ENCODE measurements at regions not wholly inside any gene's neighbourhood (a gene's known extent, or its start where the extent isn't known, plus 50 kb on each side); places are given as distances from the start of the nearest gene placed in this dataset.
"Not testable (repeated sequence)": the region's sequence is repeated elsewhere in the genome, so short reads cannot be mapped to it uniquely, and the experiment has no call there.

- no peak for FAIRE-seq
Measured at GRCh38 chr2:16390561-16390960, 275.1 kb downstream of the CYRIA start.

GRCh38 chr2:16389611-16390010 lies 276.0 kb downstream of the CYRIA start:
- FAIRE-seq: no peak

GRCh38 chr2:16388199-16388830 lies 277.3 kb downstream of the CYRIA start:
- not testable (repeated sequence) for FAIRE-seq

- no peak for FAIRE-seq
Measured at GRCh38 chr2:16387461-16387984, 278.1 kb downstream of the CYRIA start.

- FAIRE-seq: no peak
Measured at GRCh38 chr2:16386431-16386830, 279.2 kb downstream of the CYRIA start.

- FAIRE-seq: no peak
Measured at GRCh38 chr2:16386031-16386430, 279.6 kb downstream of the CYRIA start.

GRCh38 chr2:16385341-16385740 lies 280.3 kb downstream of the CYRIA start:
- no peak for FAIRE-seq

- FAIRE-seq: no peak
Measured at GRCh38 chr2:16383411-16383810, 282.2 kb downstream of the CYRIA start.

GRCh38 chr2:16382451-16382850 lies 283.2 kb downstream of the CYRIA start:
- FAIRE-seq: no peak

- no peak for FAIRE-seq
Measured at GRCh38 chr2:16381511-16381910, 284.1 kb downstream of the CYRIA start.

GRCh38 chr2:16379901-16380300 lies 285.7 kb downstream of the CYRIA start:
- not testable (repeated sequence) for FAIRE-seq

- FAIRE-seq: not testable (repeated sequence)
Measured at GRCh38 chr2:16379061-16379460, 286.6 kb downstream of the CYRIA start.

GRCh38 chr2:16378031-16378430 lies 287.6 kb downstream of the CYRIA start:
- no peak for FAIRE-seq

GRCh38 chr2:16375981-16376380 lies 289.7 kb downstream of the CYRIA start:
- FAIRE-seq: no peak

DNA sequence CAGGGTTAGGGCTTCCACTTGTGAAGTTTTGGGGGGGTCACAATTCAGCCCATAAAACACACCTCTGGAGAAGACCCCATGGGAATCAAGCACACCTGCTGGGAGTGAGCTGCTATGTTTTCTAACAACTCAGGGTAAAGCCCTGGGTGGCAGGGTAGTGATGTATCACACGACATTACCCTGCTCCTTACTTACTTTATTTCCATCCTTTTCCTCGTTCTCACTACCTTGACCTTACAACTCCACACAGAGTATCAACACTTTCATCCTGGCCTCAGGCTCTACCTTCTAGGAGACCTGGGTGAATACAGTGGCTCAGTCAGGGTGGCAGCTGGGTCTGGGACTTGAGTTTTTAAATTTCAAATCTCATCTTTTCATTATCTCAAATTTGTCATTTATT lies 290.3 kb downstream of the CYRIA start:
- no peak for FAIRE-seq

DNA sequence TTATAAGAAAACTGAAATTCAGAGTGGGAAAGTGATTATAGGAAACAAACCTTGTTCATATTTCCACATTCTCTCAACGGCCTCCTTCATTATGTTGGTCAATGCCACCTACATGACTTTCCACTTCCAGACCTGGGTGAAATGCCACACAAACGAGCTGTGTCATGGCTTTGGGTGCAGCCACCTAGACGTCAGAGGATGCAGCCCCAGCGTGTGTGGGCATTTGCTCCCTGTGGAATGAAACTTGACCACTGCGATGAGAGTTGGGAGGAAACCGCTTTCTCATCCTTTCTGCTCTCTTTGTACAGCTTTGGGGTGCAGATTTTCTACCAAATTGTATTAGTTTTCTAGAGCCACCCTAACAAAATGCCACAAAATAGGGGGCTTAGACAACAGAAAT lies 291.0 kb downstream of the CYRIA start:
- FAIRE-seq: no peak

- FAIRE-seq: no peak
Measured at GRCh38 chr2:16373341-16373740, 292.3 kb downstream of the CYRIA start.

DNA sequence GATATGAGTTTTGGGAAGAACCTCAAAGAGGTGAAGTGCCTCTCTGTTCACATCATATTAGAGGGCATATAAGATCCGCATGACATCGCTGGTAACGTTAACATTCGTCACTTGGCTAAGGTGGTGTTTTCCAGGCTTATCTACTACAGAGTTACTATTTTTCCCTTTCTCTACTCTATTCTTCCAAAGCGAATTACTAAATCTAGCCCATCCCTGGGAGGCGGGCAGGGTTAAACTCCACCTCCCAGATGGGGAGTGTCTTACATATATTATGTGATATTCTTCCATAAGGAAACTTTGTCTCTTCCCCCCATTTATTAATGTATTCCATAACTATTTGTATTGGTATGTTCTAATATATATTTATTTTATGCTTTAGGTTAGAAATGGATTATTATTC lies 293.9 kb downstream of the CYRIA start:
- no peak for FAIRE-seq

GRCh38 chr2:16368951-16369350 lies 296.7 kb downstream of the CYRIA start:
- FAIRE-seq: no peak

DNA sequence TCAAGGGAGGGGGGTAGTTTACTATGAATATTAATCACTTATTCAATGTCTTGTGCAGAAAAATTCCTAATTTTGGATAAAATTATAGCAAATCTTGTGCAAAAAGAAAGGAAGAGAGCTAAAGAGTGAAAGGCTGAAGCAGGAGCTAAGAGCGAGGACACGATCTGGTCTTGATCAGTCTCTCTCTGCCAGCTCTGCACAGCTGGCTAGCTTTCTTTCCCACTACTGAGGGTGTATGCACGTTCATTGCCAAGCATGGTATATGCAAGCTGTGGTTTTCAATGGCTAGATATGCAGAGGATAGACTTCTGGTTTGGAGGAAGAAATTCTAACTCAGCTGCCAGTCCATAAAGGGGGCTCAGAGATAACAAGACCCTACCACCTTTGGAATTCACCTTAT lies 297.3 kb downstream of the CYRIA start:
- no peak for FAIRE-seq

DNA sequence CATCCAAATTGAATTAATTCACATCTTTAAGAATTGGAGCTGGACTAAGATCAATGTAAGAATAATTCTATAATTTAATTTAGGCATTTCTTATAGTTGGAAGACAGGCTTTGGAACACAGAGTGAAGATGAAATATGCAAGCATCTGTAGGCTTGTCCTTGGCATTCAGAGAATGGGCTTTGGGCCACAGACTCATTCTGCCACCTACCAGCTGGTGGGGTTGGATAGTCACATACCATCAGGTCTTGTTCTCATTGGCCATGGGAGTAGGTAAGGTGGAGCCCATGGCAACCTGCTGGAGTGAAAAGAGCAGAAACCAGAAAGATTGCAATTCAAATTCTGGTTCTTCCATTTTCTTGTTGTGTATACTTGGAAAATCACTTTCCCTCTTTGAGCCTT lies 300.3 kb downstream of the CYRIA start:
- no peak for FAIRE-seq

DNA sequence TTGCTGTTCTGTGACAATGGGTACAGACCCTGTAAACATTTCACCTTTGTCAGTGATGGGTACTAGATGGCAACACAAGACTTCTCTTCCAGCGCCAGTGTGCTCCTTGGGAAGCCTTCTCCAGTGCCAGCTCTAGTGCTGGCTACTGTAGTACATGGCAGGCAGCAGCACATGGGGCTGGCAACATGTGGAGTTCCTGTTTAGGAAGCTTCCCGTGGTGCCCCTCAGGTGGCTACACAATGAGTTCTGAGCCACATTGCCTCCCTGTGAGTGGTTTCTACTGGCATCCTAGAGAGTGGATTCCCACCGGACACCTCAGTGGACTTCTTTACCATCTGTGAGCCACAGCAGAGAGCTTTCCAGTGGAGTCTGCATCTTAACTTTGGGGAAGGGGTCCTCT lies 302.1 kb downstream of the CYRIA start:
- no peak for FAIRE-seq

DNA sequence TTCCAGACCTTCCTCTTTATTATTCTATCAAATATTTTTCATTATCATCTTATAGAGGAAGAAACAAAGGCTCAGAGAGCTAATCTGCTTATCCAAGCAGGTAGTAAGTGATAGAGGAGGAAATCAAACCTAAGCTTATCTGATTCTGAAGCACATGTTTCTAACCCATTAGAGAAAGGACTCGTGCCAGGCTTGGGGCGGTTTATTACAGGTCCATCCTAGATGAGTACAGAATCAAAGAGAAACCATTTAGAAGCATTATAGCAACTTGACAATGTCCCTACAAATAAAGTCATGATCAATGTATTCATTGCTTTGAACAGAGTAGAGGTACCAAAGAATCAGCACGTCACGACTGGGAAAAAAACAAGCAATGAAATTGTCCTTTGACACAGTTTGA lies 303.0 kb downstream of the CYRIA start:
- FAIRE-seq: no peak

- no peak for FAIRE-seq
Measured at GRCh38 chr2:16361261-16361995, 304.2 kb downstream of the CYRIA start.

- FAIRE-seq: no peak
Measured at GRCh38 chr2:16359961-16360360, 305.7 kb downstream of the CYRIA start.
